ENCODE measurements at regions not wholly inside any gene's neighbourhood (a gene's known extent, or its start where the extent isn't known, plus 50 kb on each side); places are given as distances from the start of the nearest gene placed in this dataset.
"Not testable (repeated sequence)": the region's sequence is repeated elsewhere in the genome, so short reads cannot be mapped to it uniquely, and the experiment has no call there.

GRCh38 chr17:78299049-78299448 is 60.8 kb downstream of the SOCS3 start:
- 82% methylated on average over 11 of the region's 11 CpGs for WGBS
- Histone ChIP-seq H3K9me3 (no peaks in the 10 kb centered on the region), H3K27ac (no peak overlapping the region), H3K27me3 (replicated peaks; ENCODE audit: insufficient read depth) (no peaks in the 10 kb centered on the region), H3K36me3 (no peaks in the 10 kb centered on the region), H3K4me1 (replicated peaks) (no peaks in the 10 kb centered on the region), H3K4me3 (no peak overlapping the region)
- no peak for DNase-seq (ENCODE audit: low spot score)
- intact Hi-C loops (cut with DNase I), result no loop called here
- no peak for TF ChIP-seq POLR2AphosphoS5 (IDR thresholded peaks at IDR 0.05)
- no peak for TF ChIP-seq CTCF (IDR thresholded peaks at IDR 0.05)
- TF ChIP-seq POLR2A (IDR thresholded peaks at IDR 0.05), result no peak

GRCh38 chr17:78294776-78295175 is 63.3 kb downstream of the TMEM235 start:
- no peak for DNase-seq (ENCODE audit: low spot score)
- H3K27me3 ChIP-seq (replicated peaks; ENCODE audit: insufficient read depth), result no peaks in the 10 kb centered on the region
- intact Hi-C loops (cut with DNase I), result no loop called here
- no peak overlapping the region for H3K4me3 ChIP-seq
- no peak overlapping the region for H3K27ac ChIP-seq
- H3K36me3 ChIP-seq, result no peaks in the 10 kb centered on the region
- H3K4me1 ChIP-seq (replicated peaks), result no peaks in the 10 kb centered on the region
- H3K9me3 ChIP-seq, result no peaks in the 10 kb centered on the region
- no peak for TF ChIP-seq POLR2AphosphoS5 (IDR thresholded peaks at IDR 0.05)
- TF ChIP-seq POLR2A (IDR thresholded peaks at IDR 0.05), result no peak
- TF ChIP-seq CTCF (IDR thresholded peaks at IDR 0.05), result no peak
- 81% methylated on average over 15 of the region's 15 CpGs for WGBS

GRCh38 chr17:78294356-78294755 is 62.9 kb downstream of the TMEM235 start:
- no peaks in the 10 kb centered on the region for H3K9me3 ChIP-seq
- intact Hi-C loops (cut with DNase I), result no loop called here
- H3K27ac ChIP-seq, result no peak overlapping the region
- H3K4me3 ChIP-seq, result no peak overlapping the region
- TF ChIP-seq CTCF (IDR thresholded peaks at IDR 0.05) (no peak), POLR2A (IDR thresholded peaks at IDR 0.05) (no peak), POLR2AphosphoS5 (IDR thresholded peaks at IDR 0.05) (no peak)
- no peaks in the 10 kb centered on the region for H3K4me1 ChIP-seq (replicated peaks)
- H3K27me3 ChIP-seq (replicated peaks; ENCODE audit: insufficient read depth), result no peaks in the 10 kb centered on the region
- no peaks in the 10 kb centered on the region for H3K36me3 ChIP-seq
- WGBS, result 84% methylated on average over 9 of the region's 9 CpGs
- DNase-seq (ENCODE audit: low spot score), result no peak

- H3K4me3 ChIP-seq; H3K27ac ChIP-seq; intact Hi-C loops (cut with DNase I); H3K27me3 ChIP-seq (replicated peaks; ENCODE audit: insufficient read depth); DNase-seq (ENCODE audit: low spot score); H3K9me3 ChIP-seq; H3K4me1 ChIP-seq (replicated peaks); H3K36me3 ChIP-seq: not testable (repeated sequence)
- WGBS, result 79% methylated on average over 6 of the region's 6 CpGs
Measured at GRCh38 chr17:78293151-78293550, 61.7 kb downstream of the TMEM235 start.

- no peaks in the 10 kb centered on the region for H3K36me3 ChIP-seq
- intact Hi-C loops (cut with DNase I), result loop anchor here (2.0 kb wide), 1 partner anchor 129 kb away; no protein-coding TSS in a partner anchor
- H3K27me3 ChIP-seq (replicated peaks; ENCODE audit: insufficient read depth), result no peaks in the 10 kb centered on the region
- no peaks in the 10 kb centered on the region for H3K9me3 ChIP-seq
- no peaks in the 10 kb centered on the region for H3K4me1 ChIP-seq (replicated peaks)
- DNase-seq (ENCODE audit: low spot score), result no peak
- no peak overlapping the region for H3K4me3 ChIP-seq
- H3K27ac ChIP-seq, result no peak overlapping the region
- no peak for TF ChIP-seq POLR2A (IDR thresholded peaks at IDR 0.05)
- no peak for TF ChIP-seq POLR2AphosphoS5 (IDR thresholded peaks at IDR 0.05)
- TF ChIP-seq CTCF (IDR thresholded peaks at IDR 0.05), result no peak
- WGBS, result 80% methylated on average over 26 of the region's 26 CpGs
Measured at GRCh38 chr17:78291944-78292910, 60.8 kb downstream of the TMEM235 start.
